ENCODE measurements at regions not wholly inside any gene's neighbourhood (a gene's known extent, or its start where the extent isn't known, plus 50 kb on each side); places are given as distances from the start of the nearest gene placed in this dataset.
A peak's percentile ranks its signal among the peaks of the same experiment; 100 is the strongest.

- Mint-ChIP-seq H3K27me3 (peaks cover 9 to 43% (median 24%) of the 10 kb centered on the region in 5 donors), H3K36me3 (peaks cover 0 to 6% (median 0%) of the 10 kb centered on the region in 5 donors), H3K27ac (no peak overlapping the region), H3K9me3 (peaks cover 0 to 7% (median 0%) of the 10 kb centered on the region in 11 donors), H3K4me3 (peak overlapping the region; percentile 46 to 74 (median 59)), H3K4me1 (peaks cover 0 to 21% (median 11%) of the 10 kb centered on the region in 7 donors)
- H3K36me3 ChIP-seq (ENCODE audit: control insufficient read depth in 2 of 3, insufficient read depth in 3 of 3, low read length in 3 of 3), result no peaks in the 10 kb centered on the region
- no peak overlapping the region for H3K4me3 ChIP-seq (ENCODE audit: low read length)
- ATAC-seq (peak; percentile 34), DNase-seq (peak in 1 of 9 donors; percentile 7)
- CTCF ChIA-PET, result no interaction called here
- H3K4me1 ChIP-seq (ENCODE audit: control insufficient read depth in 2 of 2, insufficient read depth in 2 of 2, low read length in 2 of 2), result no peaks in the 10 kb centered on the region
- intact Hi-C loops (cut with micrococcal nuclease), result no loop called here
- no peak overlapping the region for H3K27ac ChIP-seq (ENCODE audit: low read depth, low read length)
- no peaks in the 10 kb centered on the region for H3K9me3 ChIP-seq (ENCODE audit: control insufficient read depth in 2 of 3, low read length in 3 of 3)
- no peaks in the 10 kb centered on the region for H3K27me3 ChIP-seq (ENCODE audit: control insufficient read depth in 2 of 2, insufficient read depth in 2 of 2, low read length in 2 of 2)
- POLR2A ChIA-PET, result interaction anchor here (0.7 kb wide), 1 partner anchor 136 kb away, joined by 3 read pairs; no protein-coding TSS in a partner anchor
Observed at GRCh38 chr11:92765965-92766371, 203.5 kb upstream of the MTNR1B start.

GRCh38 chr11:92766698-92767097 lies 202.8 kb upstream of the MTNR1B start:
- no peaks in the 10 kb centered on the region for H3K9me3 ChIP-seq (ENCODE audit: control insufficient read depth in 2 of 3, low read length in 3 of 3)
- DNase-seq (no peak), ATAC-seq (no peak)
- H3K27me3 ChIP-seq (ENCODE audit: control insufficient read depth in 2 of 2, insufficient read depth in 2 of 2, low read length in 2 of 2), result no peaks in the 10 kb centered on the region
- no peak overlapping the region for H3K27ac ChIP-seq (ENCODE audit: low read depth, low read length)
- POLR2A ChIA-PET, result no interaction called here
- H3K4me1 ChIP-seq (ENCODE audit: control insufficient read depth in 2 of 2, insufficient read depth in 2 of 2, low read length in 2 of 2), result no peaks in the 10 kb centered on the region
- peaks cover 0 to 21% (median 11%) of the 10 kb centered on the region in 7 donors for H3K4me1 Mint-ChIP-seq
- CTCF ChIA-PET, result no interaction called here
- H3K27me3 Mint-ChIP-seq, result peaks cover 11 to 50% (median 31%) of the 10 kb centered on the region in 5 donors
- intact Hi-C loops (cut with micrococcal nuclease), result no loop called here
- H3K9me3 Mint-ChIP-seq, result peaks cover 0 to 7% (median 0%) of the 10 kb centered on the region in 11 donors
- H3K4me3 Mint-ChIP-seq, result peak overlapping the region in 8 of 10 donors; percentile 4 to 74 (median 58)
- no peak overlapping the region for H3K4me3 ChIP-seq (ENCODE audit: low read length)
- H3K36me3 Mint-ChIP-seq, result peaks cover 0 to 6% (median 0%) of the 10 kb centered on the region in 5 donors
- no peaks in the 10 kb centered on the region for H3K36me3 ChIP-seq (ENCODE audit: control insufficient read depth in 2 of 3, insufficient read depth in 3 of 3, low read length in 3 of 3)
- no peak overlapping the region for H3K27ac Mint-ChIP-seq

- CTCF ChIA-PET, result no interaction called here
- Mint-ChIP-seq H3K27me3 (peaks cover 11 to 57% (median 32%) of the 10 kb centered on the region in 5 donors), H3K4me1 (peaks cover 0 to 21% (median 11%) of the 10 kb centered on the region in 7 donors), H3K9me3 (peaks cover 0 to 7% (median 0%) of the 10 kb centered on the region in 11 donors), H3K36me3 (peaks cover 0 to 6% (median 0%) of the 10 kb centered on the region in 5 donors), H3K27ac (no peak overlapping the region), H3K4me3 (peak overlapping the region in 4 of 10 donors; percentile 2 to 23 (median 9))
- ATAC-seq (no peak), DNase-seq (no peak)
- Histone ChIP-seq H3K27me3 (ENCODE audit: control insufficient read depth in 2 of 2, insufficient read depth in 2 of 2, low read length in 2 of 2) (no peaks in the 10 kb centered on the region), H3K9me3 (ENCODE audit: control insufficient read depth in 2 of 3, low read length in 3 of 3) (no peaks in the 10 kb centered on the region), H3K4me1 (ENCODE audit: control insufficient read depth in 2 of 2, insufficient read depth in 2 of 2, low read length in 2 of 2) (no peaks in the 10 kb centered on the region), H3K27ac (ENCODE audit: low read depth, low read length) (no peak overlapping the region), H3K4me3 (ENCODE audit: low read length) (no peak overlapping the region), H3K36me3 (ENCODE audit: control insufficient read depth in 2 of 3, insufficient read depth in 3 of 3, low read length in 3 of 3) (no peaks in the 10 kb centered on the region)
- POLR2A ChIA-PET, result no interaction called here
- intact Hi-C loops (cut with micrococcal nuclease), result no loop called here
Observed at GRCh38 chr11:92767416-92767815, 202.0 kb upstream of the MTNR1B start.

GRCh38 chr11:92768121-92768840 lies 201.2 kb upstream of the MTNR1B start:
- peaks cover 0 to 21% (median 11%) of the 10 kb centered on the region in 7 donors for H3K4me1 Mint-ChIP-seq
- ChIA-PET CTCF (no interaction called here), POLR2A (no interaction called here)
- Histone ChIP-seq H3K9me3 (ENCODE audit: control insufficient read depth in 2 of 3, low read length in 3 of 3) (no peaks in the 10 kb centered on the region), H3K27ac (ENCODE audit: low read depth, low read length) (no peak overlapping the region), H3K4me3 (ENCODE audit: low read length) (no peak overlapping the region), H3K27me3 (ENCODE audit: control insufficient read depth in 2 of 2, insufficient read depth in 2 of 2, low read length in 2 of 2) (no peaks in the 10 kb centered on the region), H3K36me3 (ENCODE audit: control insufficient read depth in 2 of 3, insufficient read depth in 3 of 3, low read length in 3 of 3) (no peaks in the 10 kb centered on the region), H3K4me1 (ENCODE audit: control insufficient read depth in 2 of 2, insufficient read depth in 2 of 2, low read length in 2 of 2) (no peaks in the 10 kb centered on the region)
- peaks cover 0 to 6% (median 0%) of the 10 kb centered on the region in 5 donors for H3K36me3 Mint-ChIP-seq
- peaks cover 0 to 7% (median 0%) of the 10 kb centered on the region in 11 donors for H3K9me3 Mint-ChIP-seq
- DNase-seq (no peak), ATAC-seq (no peak)
- H3K4me3 Mint-ChIP-seq, result no peak overlapping the region
- intact Hi-C loops (cut with micrococcal nuclease), result no loop called here
- H3K27me3 Mint-ChIP-seq, result peaks cover 11 to 58% (median 32%) of the 10 kb centered on the region in 5 donors
- H3K27ac Mint-ChIP-seq, result no peak overlapping the region

GRCh38 chr11:92769112-92769511 lies 200.3 kb upstream of the MTNR1B start:
- Mint-ChIP-seq H3K36me3 (peaks cover 0 to 6% (median 0%) of the 10 kb centered on the region in 5 donors), H3K27me3 (peaks cover 11 to 56% (median 30%) of the 10 kb centered on the region in 5 donors)

GRCh38 chr11:92770419-92770818 lies 199.0 kb upstream of the MTNR1B start:
- no peaks in the 10 kb centered on the region for H3K36me3 ChIP-seq (ENCODE audit: control insufficient read depth in 2 of 3, insufficient read depth in 3 of 3, low read length in 3 of 3)
- H3K27ac ChIP-seq (ENCODE audit: low read depth, low read length), result no peak overlapping the region
- ChIA-PET POLR2A (no interaction called here), CTCF (no interaction called here)
- DNase-seq (no peak), ATAC-seq (no peak)
- H3K9me3 ChIP-seq (ENCODE audit: control insufficient read depth in 2 of 3, low read length in 3 of 3), result no peaks in the 10 kb centered on the region
- no peak overlapping the region for H3K4me3 ChIP-seq (ENCODE audit: low read length)
- H3K4me1 Mint-ChIP-seq, result peaks cover 0 to 19% (median 10%) of the 10 kb centered on the region in 7 donors
- intact Hi-C loops (cut with micrococcal nuclease), result no loop called here
- no peak overlapping the region for H3K27ac Mint-ChIP-seq
- H3K4me1 ChIP-seq (ENCODE audit: control insufficient read depth in 2 of 2, insufficient read depth in 2 of 2, low read length in 2 of 2), result no peaks in the 10 kb centered on the region
- no peak overlapping the region for H3K4me3 Mint-ChIP-seq
- H3K9me3 Mint-ChIP-seq, result peaks cover 0 to 7% (median 0%) of the 10 kb centered on the region in 11 donors
- no peaks in the 10 kb centered on the region for H3K27me3 ChIP-seq (ENCODE audit: control insufficient read depth in 2 of 2, insufficient read depth in 2 of 2, low read length in 2 of 2)
- peaks cover 0 to 6% (median 0%) of the 10 kb centered on the region in 5 donors for H3K36me3 Mint-ChIP-seq
- H3K27me3 Mint-ChIP-seq, result peaks cover 11 to 47% (median 22%) of the 10 kb centered on the region in 5 donors

More at GRCh38 chr11:92769112-92769511, 200.3 kb upstream of the MTNR1B start:
- ATAC-seq (no peak), DNase-seq (no peak)
- H3K4me1 Mint-ChIP-seq, result peaks cover 0 to 21% (median 11%) of the 10 kb centered on the region in 7 donors
- Histone ChIP-seq H3K9me3 (ENCODE audit: control insufficient read depth in 2 of 3, low read length in 3 of 3) (no peaks in the 10 kb centered on the region), H3K27ac (ENCODE audit: low read depth, low read length) (no peak overlapping the region), H3K27me3 (ENCODE audit: control insufficient read depth in 2 of 2, insufficient read depth in 2 of 2, low read length in 2 of 2) (no peaks in the 10 kb centered on the region), H3K36me3 (ENCODE audit: control insufficient read depth in 2 of 3, insufficient read depth in 3 of 3, low read length in 3 of 3) (no peaks in the 10 kb centered on the region), H3K4me1 (ENCODE audit: control insufficient read depth in 2 of 2, insufficient read depth in 2 of 2, low read length in 2 of 2) (no peaks in the 10 kb centered on the region), H3K4me3 (ENCODE audit: low read length) (no peak overlapping the region)
- POLR2A ChIA-PET, result no interaction called here
- no peak overlapping the region for H3K4me3 Mint-ChIP-seq
- intact Hi-C loops (cut with micrococcal nuclease), result no loop called here
- H3K9me3 Mint-ChIP-seq, result peaks cover 0 to 7% (median 0%) of the 10 kb centered on the region in 11 donors
- CTCF ChIA-PET, result no interaction called here
- no peak overlapping the region for H3K27ac Mint-ChIP-seq

Data from naive thymus-derived CD4-positive, alpha-beta T cell (primary cell).